ENCODE measurements at regions not wholly inside any gene's neighbourhood (a gene's known extent, or its start where the extent isn't known, plus 50 kb on each side); places are given as distances from the start of the nearest gene placed in this dataset.

GRCh38 chr9:120315154-120315553 lies 264.8 kb downstream of the CDK5RAP2 start:
- 77% methylated on average over 3 of the region's 3 CpGs for WGBS (ENCODE audit: insufficient coverage)
- no peak overlapping the region for H3K27ac ChIP-seq (ENCODE audit: low read length)
- H3K36me3 ChIP-seq (ENCODE audit: control insufficient read depth, insufficient read depth, low read length): no peaks in the 10 kb centered on the region
- Mint-ChIP-seq H3K36me3 (no peaks in the 10 kb centered on the region), H3K4me1 (no peaks in the 10 kb centered on the region), H3K27me3 (ENCODE audit: low read depth in 2 of 2) (peaks cover 7 to 20% of the 10 kb centered on the region in 2 donors), H3K4me3 (no peak overlapping the region), H3K9me3 (no peaks in the 10 kb centered on the region), H3K27ac (no peak overlapping the region)
- no peaks in the 10 kb centered on the region for H3K9me3 ChIP-seq (ENCODE audit: control insufficient read depth, insufficient read depth, low read length)
- no peak for TF ChIP-seq CTCF (IDR thresholded peaks at IDR 0.05)
- DNase-seq (no peak), ATAC-seq (no peak)
- intact Hi-C loops (cut with micrococcal nuclease): no loop called here
- H3K4me1 ChIP-seq (ENCODE audit: control insufficient read depth, insufficient read depth, low read length): no peaks in the 10 kb centered on the region
- no peak overlapping the region for H3K4me3 ChIP-seq (ENCODE audit: low read length)
- no peaks in the 10 kb centered on the region for H3K27me3 ChIP-seq (ENCODE audit: control insufficient read depth, insufficient read depth, low read length)

- Histone ChIP-seq H3K36me3 (ENCODE audit: control insufficient read depth, insufficient read depth, low read length) (no peaks in the 10 kb centered on the region), H3K4me3 (ENCODE audit: low read length) (no peak overlapping the region), H3K27ac (ENCODE audit: low read length) (no peak overlapping the region), H3K9me3 (ENCODE audit: control insufficient read depth, insufficient read depth, low read length) (no peaks in the 10 kb centered on the region), H3K27me3 (ENCODE audit: control insufficient read depth, insufficient read depth, low read length) (no peaks in the 10 kb centered on the region), H3K4me1 (ENCODE audit: control insufficient read depth, insufficient read depth, low read length) (no peaks in the 10 kb centered on the region)
- no peaks in the 10 kb centered on the region for H3K9me3 Mint-ChIP-seq
- peaks cover 9 to 12% of the 10 kb centered on the region in 2 donors for H3K27me3 Mint-ChIP-seq (ENCODE audit: low read depth in 2 of 2)
- DNase-seq: no peak
- TF ChIP-seq CTCF (IDR thresholded peaks at IDR 0.05): no peak
- H3K4me1 Mint-ChIP-seq: no peaks in the 10 kb centered on the region
- no peak for ATAC-seq
- intact Hi-C loops (cut with micrococcal nuclease): no loop called here
- 62% methylated on average over 1 of the region's 2 CpGs for WGBS (ENCODE audit: insufficient coverage)
- H3K36me3 Mint-ChIP-seq: no peaks in the 10 kb centered on the region
- H3K27ac Mint-ChIP-seq: no peak overlapping the region
- H3K4me3 Mint-ChIP-seq: no peak overlapping the region
These were observed 267.9 kb downstream of the CDK5RAP2 start for GRCh38 chr9:120312031-120312430.

- no peak for DNase-seq
- no peaks in the 10 kb centered on the region for H3K27me3 ChIP-seq (ENCODE audit: control insufficient read depth, insufficient read depth, low read length)
- peaks cover 0 to 17% of the 10 kb centered on the region in 2 donors for H3K27me3 Mint-ChIP-seq (ENCODE audit: low read depth in 2 of 2)
- 87% methylated on average over 3 of the region's 3 CpGs for WGBS (ENCODE audit: insufficient coverage)
- H3K9me3 ChIP-seq (ENCODE audit: control insufficient read depth, insufficient read depth, low read length): no peaks in the 10 kb centered on the region
- ATAC-seq: no peak
- no peaks in the 10 kb centered on the region for H3K9me3 Mint-ChIP-seq
- no peak for TF ChIP-seq CTCF (IDR thresholded peaks at IDR 0.05)
- no peaks in the 10 kb centered on the region for H3K36me3 Mint-ChIP-seq
- H3K27ac Mint-ChIP-seq: no peak overlapping the region
- H3K4me3 ChIP-seq (ENCODE audit: low read length): no peak overlapping the region
- H3K4me1 Mint-ChIP-seq: no peaks in the 10 kb centered on the region
- no peaks in the 10 kb centered on the region for H3K36me3 ChIP-seq (ENCODE audit: control insufficient read depth, insufficient read depth, low read length)
- no peak overlapping the region for H3K4me3 Mint-ChIP-seq
- intact Hi-C loops (cut with micrococcal nuclease): no loop called here
- no peaks in the 10 kb centered on the region for H3K4me1 ChIP-seq (ENCODE audit: control insufficient read depth, insufficient read depth, low read length)
- H3K27ac ChIP-seq (ENCODE audit: low read length): no peak overlapping the region
These were observed 269.9 kb downstream of the CDK5RAP2 start for GRCh38 chr9:120310035-120310434.

- H3K27ac ChIP-seq (ENCODE audit: low read length): no peak overlapping the region
- no peak overlapping the region for H3K4me3 ChIP-seq (ENCODE audit: low read length)
- H3K4me1 ChIP-seq (ENCODE audit: control insufficient read depth, insufficient read depth, low read length): no peaks in the 10 kb centered on the region
- ATAC-seq: no peak
- Mint-ChIP-seq H3K4me1 (no peaks in the 10 kb centered on the region), H3K9me3 (no peaks in the 10 kb centered on the region), H3K4me3 (no peak overlapping the region), H3K27me3 (ENCODE audit: low read depth in 2 of 2) (peaks cover 0 to 17% of the 10 kb centered on the region in 2 donors), H3K36me3 (no peaks in the 10 kb centered on the region), H3K27ac (no peak overlapping the region)
- no peaks in the 10 kb centered on the region for H3K27me3 ChIP-seq (ENCODE audit: control insufficient read depth, insufficient read depth, low read length)
- WGBS (ENCODE audit: insufficient coverage): 42% methylated on average over 3 of the region's 3 CpGs
- no peak for TF ChIP-seq CTCF (IDR thresholded peaks at IDR 0.05)
- no peaks in the 10 kb centered on the region for H3K36me3 ChIP-seq (ENCODE audit: control insufficient read depth, insufficient read depth, low read length)
- DNase-seq: no peak
- H3K9me3 ChIP-seq (ENCODE audit: control insufficient read depth, insufficient read depth, low read length): no peaks in the 10 kb centered on the region
- intact Hi-C loops (cut with micrococcal nuclease): no loop called here
These were observed 271.5 kb downstream of the CDK5RAP2 start for GRCh38 chr9:120308495-120308894.
